ENCODE measurements at regions not wholly inside any gene's neighbourhood (a gene's known extent, or its start where the extent isn't known, plus 50 kb on each side); places are given as distances from the start of the nearest gene placed in this dataset.

- Histone ChIP-seq H3K27me3 (ENCODE audit: insufficient read depth in 3 of 3, low read length in 2 of 3) (peaks cover 0 to 4% (median 2%) of the 10 kb centered on the region in 3 donors), H3K36me3 (ENCODE audit: insufficient read depth in 1 of 2, low read depth in 1 of 2) (no peaks in the 10 kb centered on the region), H3K27ac (no peak overlapping the region), H3K4me3 (no peak overlapping the region), H3K9me3 (peaks cover 7% of the 10 kb centered on the region), H3K4me1 (no peaks in the 10 kb centered on the region)
- TF ChIP-seq CTCF (IDR thresholded peaks at IDR 0.05), result no peak
- 69 to 80% (median 75%) methylated on average over 5 of the region's 5 CpGs for WGBS, 3 donors
- intact Hi-C loops (cut with DNase I), result no loop called here
- DNase-seq (no peak), ATAC-seq (no peak)
These were observed 165.4 kb downstream of the ADSS2 start for GRCh38 chr1:244286341-244286740.

- Histone ChIP-seq H3K27me3 (ENCODE audit: insufficient read depth in 3 of 3, low read length in 2 of 3) (peaks cover 0 to 5% (median 4%) of the 10 kb centered on the region in 3 donors), H3K27ac (no peak overlapping the region), H3K9me3 (peaks cover 7% of the 10 kb centered on the region), H3K4me3 (no peak overlapping the region), H3K36me3 (ENCODE audit: insufficient read depth in 1 of 2, low read depth in 1 of 2) (no peaks in the 10 kb centered on the region), H3K4me1 (no peaks in the 10 kb centered on the region)
- intact Hi-C loops (cut with DNase I), result no loop called here
- TF ChIP-seq CTCF (IDR thresholded peaks at IDR 0.05), result no peak
- 74 to 81% (median 79%) methylated on average over 1 of the region's 1 CpG for WGBS, 3 donors
- DNase-seq (no peak), ATAC-seq (no peak)
These were observed 164.0 kb downstream of the ADSS2 start for GRCh38 chr1:244287726-244288125.

- H3K9me3 ChIP-seq, result peaks cover 7% of the 10 kb centered on the region
- intact Hi-C loops (cut with DNase I), result no loop called here
- no peak for ATAC-seq
- no peaks in the 10 kb centered on the region for H3K4me1 ChIP-seq
- H3K4me3 ChIP-seq, result no peak overlapping the region
- peaks cover 0 to 5% (median 4%) of the 10 kb centered on the region in 3 donors for H3K27me3 ChIP-seq (ENCODE audit: insufficient read depth in 3 of 3, low read length in 2 of 3)
- no peak overlapping the region for H3K27ac ChIP-seq
- WGBS, 3 donors, result 94 to 95% (median 95%) methylated on average over 1 of the region's 1 CpG
- TF ChIP-seq CTCF (IDR thresholded peaks at IDR 0.05), result no peak
- DNase-seq, result no peak
- H3K36me3 ChIP-seq (ENCODE audit: insufficient read depth in 1 of 2, low read depth in 1 of 2), result no peaks in the 10 kb centered on the region
These were observed 163.0 kb downstream of the ADSS2 start for GRCh38 chr1:244288663-244289062.

GRCh38 chr1:244289991-244290785 is 161.5 kb downstream of the ADSS2 start:
- no peak overlapping the region for H3K27ac ChIP-seq
- no peaks in the 10 kb centered on the region for H3K4me1 ChIP-seq
- DNase-seq (no peak), ATAC-seq (no peak)
- H3K27me3 ChIP-seq (ENCODE audit: insufficient read depth in 3 of 3, low read length in 2 of 3), result peaks cover 0 to 5% (median 4%) of the 10 kb centered on the region in 3 donors
- intact Hi-C loops (cut with DNase I), result no loop called here
- H3K4me3 ChIP-seq, result no peak overlapping the region
- no peaks in the 10 kb centered on the region for H3K36me3 ChIP-seq (ENCODE audit: insufficient read depth in 1 of 2, low read depth in 1 of 2)
- no peak for TF ChIP-seq CTCF (IDR thresholded peaks at IDR 0.05)
- H3K9me3 ChIP-seq, result peaks cover 7% of the 10 kb centered on the region
- 81 to 89% (median 83%) methylated on average over 11 of the region's 11 CpGs for WGBS, 3 donors
